ENCODE measurements at regions not wholly inside any gene's neighbourhood (a gene's known extent, or its start where the extent isn't known, plus 50 kb on each side); places are given as distances from the start of the nearest gene placed in this dataset.

- Histone ChIP-seq H3K9me3 (no peaks in the 10 kb centered on the region), H3K27me3 (no peaks in the 10 kb centered on the region), H3K4me1 (no peaks in the 10 kb centered on the region), H3K4me3 (no peak overlapping the region), H3K36me3 (no peaks in the 10 kb centered on the region), H3K27ac (no peak overlapping the region)
- no peak for DNase-seq
- TF ChIP-seq POLR2A (IDR thresholded peaks at IDR 0.05) (no peak), CTCF (IDR thresholded peaks at IDR 0.05) (no peak), POLR2AphosphoS5 (IDR thresholded peaks at IDR 0.05) (no peak), EP300 (IDR thresholded peaks at IDR 0.05) (no peak)
- 95 to 98% methylated on average over 1 of the region's 1 CpG for WGBS, 2 donors
- intact Hi-C loops (cut with DNase I), result no loop called here
Observed at GRCh38 chr4:157776930-157777528, 395.8 kb downstream of the GASK1B start.

- Histone ChIP-seq H3K27ac (no peak overlapping the region), H3K9me3 (no peaks in the 10 kb centered on the region), H3K4me3 (no peak overlapping the region), H3K27me3 (no peaks in the 10 kb centered on the region), H3K36me3 (no peaks in the 10 kb centered on the region), H3K4me1 (no peaks in the 10 kb centered on the region)
- no peak for DNase-seq
- intact Hi-C loops (cut with DNase I), result no loop called here
- TF ChIP-seq POLR2A (IDR thresholded peaks at IDR 0.05), result no peak
- TF ChIP-seq EP300 (IDR thresholded peaks at IDR 0.05), result no peak
- TF ChIP-seq CTCF (IDR thresholded peaks at IDR 0.05), result no peak
- no peak for TF ChIP-seq POLR2AphosphoS5 (IDR thresholded peaks at IDR 0.05)
Observed at GRCh38 chr4:157775971-157776370, 396.9 kb downstream of the GASK1B start.

- H3K4me1 ChIP-seq, result no peaks in the 10 kb centered on the region
- DNase-seq, result no peak
- intact Hi-C loops (cut with DNase I), result no loop called here
- H3K27me3 ChIP-seq, result no peaks in the 10 kb centered on the region
- TF ChIP-seq CTCF (IDR thresholded peaks at IDR 0.05), result no peak
- no peak overlapping the region for H3K4me3 ChIP-seq
- 81 to 91% methylated on average over 1 of the region's 1 CpG for WGBS, 2 donors
- no peaks in the 10 kb centered on the region for H3K36me3 ChIP-seq
- no peak overlapping the region for H3K27ac ChIP-seq
- H3K9me3 ChIP-seq, result no peaks in the 10 kb centered on the region
Observed at GRCh38 chr4:157772907-157773306, 399.9 kb downstream of the GASK1B start.

GRCh38 chr4:157768419-157768818, 404.4 kb downstream of the GASK1B start:
- Histone ChIP-seq H3K9me3 (no peaks in the 10 kb centered on the region), H3K4me1 (no peaks in the 10 kb centered on the region), H3K36me3 (no peaks in the 10 kb centered on the region), H3K27ac (no peak overlapping the region), H3K4me3 (no peak overlapping the region), H3K27me3 (no peaks in the 10 kb centered on the region)
- intact Hi-C loops (cut with DNase I), result no loop called here
- TF ChIP-seq POLR2A (IDR thresholded peaks at IDR 0.05) (no peak), CTCF (IDR thresholded peaks at IDR 0.05) (no peak), POLR2AphosphoS5 (IDR thresholded peaks at IDR 0.05) (no peak), EP300 (IDR thresholded peaks at IDR 0.05) (no peak)
- no peak for DNase-seq
- 51 to 55% methylated on average over 1 of the region's 1 CpG for WGBS, 2 donors

GRCh38 chr4:157763490-157763889, 409.3 kb downstream of the GASK1B start:
- no peak for DNase-seq
- WGBS, 2 donors, result 13 to 46% methylated on average over 1 of the region's 1 CpG
- Histone ChIP-seq H3K9me3 (no peaks in the 10 kb centered on the region), H3K36me3 (no peaks in the 10 kb centered on the region), H3K4me3 (no peak overlapping the region), H3K27ac (no peak overlapping the region), H3K4me1 (no peaks in the 10 kb centered on the region), H3K27me3 (no peaks in the 10 kb centered on the region)
- intact Hi-C loops (cut with DNase I), result no loop called here
- no peak for TF ChIP-seq EP300 (IDR thresholded peaks at IDR 0.05)
- no peak for TF ChIP-seq CTCF (IDR thresholded peaks at IDR 0.05)
- no peak for TF ChIP-seq POLR2AphosphoS5 (IDR thresholded peaks at IDR 0.05)
- no peak for TF ChIP-seq POLR2A (IDR thresholded peaks at IDR 0.05)

Measured in sigmoid colon (tissue), 6 donors.